Sigmoid colon (tissue), 6 donors: ENCODE measurements at regions not wholly inside any gene's neighbourhood (a gene's known extent, or its start where the extent isn't known, plus 50 kb on each side); places are given as distances from the start of the nearest gene placed in this dataset.
"Not testable (repeated sequence)": the region's sequence is repeated elsewhere in the genome, so short reads cannot be mapped to it uniquely, and the experiment has no call there.

Experiments
- DNase-seq: peaks from one replicate; pipeline ENCODE4 v3.0.0-alpha.2; 2019
- H3K27ac ChIP-seq, 4 donors: fragments of 200-600 bp; sonication (generic); one replicate each; pipeline ENCODE4 v1.5.1; 2016 to 2019; ENCODE audit warnings: mild to moderate bottlenecking in 1 of 4
- H3K27me3 ChIP-seq, 3 donors: fragments of 200-600 bp; sonication (generic); one replicate each; pipeline ENCODE4 v1.5.1; 2019; ENCODE audit warnings: mild to moderate bottlenecking in 1 of 3
- H3K36me3 ChIP-seq, 4 donors: fragments of 200-600 bp; sonication (generic); one replicate each; pipeline ENCODE4 v1.5.1; 2016 to 2019
- H3K4me1 ChIP-seq, 4 donors: fragments of 200-600 bp; sonication (generic); one replicate each; pipeline ENCODE4 v1.5.1; 2017 to 2019
- H3K4me3 ChIP-seq, 4 donors: fragments of 200-600 bp; sonication (generic); one replicate each; pipeline ENCODE4 v1.5.1; 2017 to 2019; ENCODE audit warnings: mild to moderate bottlenecking in 2 of 4, moderate library complexity in 1 of 4
- H3K9me3 ChIP-seq, 4 donors: fragments of 200-600 bp in 3 of 4; sonication (generic) in 3 of 4; one replicate each; pipeline versions ENCODE4 v1.5.1 to v1.6.1; 2013 to 2019
- CTCF ChIP-seq, 4 experiments: fragments of 450-650 bp in 3 of 4; fragments of 200-600 bp in 1 of 4; IDR thresholded peaks; one replicate each; pipeline ENCODE4 v1.5.1; 2016 to 2019; ENCODE audit warnings: antibody characterized with exemption in 4 of 4, mild to moderate bottlenecking in 3 of 4, moderate library complexity in 2 of 4
- EP300 ChIP-seq, 4 donors: sonication (generic); formaldehyde crosslinking; IDR thresholded peaks; one replicate each; pipeline ENCODE4 v1.6.1; 2017; ENCODE audit warnings: antibody characterized with exemption in 4 of 4
- POLR2A ChIP-seq, 2 donors: fragments of 450-650 bp; IDR thresholded peaks; one replicate each; pipeline ENCODE4 v1.6.1; 2016; ENCODE audit warnings: antibody characterized with exemption in 2 of 2, mild to moderate bottlenecking in 2 of 2, moderate library complexity in 2 of 2
- POLR2AphosphoS5 ChIP-seq, 4 donors: sonication (generic); formaldehyde crosslinking; IDR thresholded peaks; one replicate each; pipeline ENCODE4 v1.6.1; 2017; ENCODE audit warnings: antibody characterized with exemption in 4 of 4
- WGBS, 2 donors: extraction: QIAGEN DNeasy Blood & Tissue Kit; methylation state at CpG; one replicate each; pipeline ENCODE4 v1.1.7; 2013; 5-methylcytosine and 5-hydroxymethylcytosine counted together
- intact Hi-C: fragments of 100-400 bp; cut with DNase I; formaldehyde crosslinking; loops from one replicate; pipeline ENCODE4 v1.15.1; 2023
- donor health status: healthy with polysubstance abuse.
- donor health status: healthy.

DNA sequence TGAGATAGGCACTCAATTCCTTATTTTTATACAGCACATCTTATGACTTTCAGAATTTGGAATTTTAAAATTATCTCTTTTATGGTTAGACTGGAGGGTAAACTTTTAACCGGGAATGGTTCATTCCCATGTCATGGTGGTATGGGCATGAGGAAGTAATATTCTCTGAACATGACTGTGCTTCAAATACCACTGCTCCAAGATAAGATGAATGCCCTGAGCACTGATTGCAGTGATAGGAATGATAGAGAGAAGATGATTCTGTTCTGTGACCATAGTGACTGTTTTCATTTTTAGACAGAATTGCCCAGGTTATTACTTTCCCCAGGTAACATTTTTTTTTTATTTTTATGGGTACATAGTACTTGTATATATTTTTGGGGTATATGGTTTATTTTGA, 187.4 kb downstream of the ATOH1 start:
- TF ChIP-seq CTCF (IDR thresholded peaks at IDR 0.05) (no peak), POLR2A (IDR thresholded peaks at IDR 0.05) (no peak), POLR2AphosphoS5 (IDR thresholded peaks at IDR 0.05) (no peak), EP300 (IDR thresholded peaks at IDR 0.05) (no peak)
- Histone ChIP-seq H3K4me1 (no peaks in the 10 kb centered on the region), H3K36me3 (no peaks in the 10 kb centered on the region), H3K9me3 (no peaks in the 10 kb centered on the region), H3K27me3 (no peaks in the 10 kb centered on the region), H3K4me3 (no peak overlapping the region), H3K27ac (no peak overlapping the region)
- 50 to 72% methylated on average over 1 of the region's 1 CpG for WGBS, 2 donors
- intact Hi-C loops: no loop called here
- DNase-seq: no peak

DNA sequence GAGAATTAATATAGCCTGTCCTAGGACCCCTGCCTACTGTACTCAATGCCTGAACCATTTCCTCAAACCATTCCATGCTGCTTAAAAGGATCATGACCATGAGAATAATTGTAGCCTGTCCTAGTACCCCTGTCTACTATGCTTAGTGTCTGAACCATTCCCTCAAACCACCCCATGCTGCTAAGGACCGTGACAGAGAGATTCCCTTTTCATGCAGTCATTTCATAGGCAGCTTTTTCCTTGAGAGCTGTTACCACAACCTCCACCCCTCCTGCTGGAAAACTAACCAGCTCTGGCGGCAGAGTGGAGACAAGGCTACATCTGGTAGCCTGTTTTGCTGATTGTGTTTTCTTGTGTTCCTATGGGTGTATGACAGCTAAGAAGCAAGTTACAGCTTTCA, 174.9 kb upstream of the SMARCAD1 start:
- no peaks in the 10 kb centered on the region for H3K4me1 ChIP-seq
- H3K9me3 ChIP-seq: no peaks in the 10 kb centered on the region
- DNase-seq: no peak
- no peaks in the 10 kb centered on the region for H3K36me3 ChIP-seq
- intact Hi-C loops: no loop called here
- H3K27me3 ChIP-seq: no peaks in the 10 kb centered on the region
- H3K4me3 ChIP-seq: no peak overlapping the region
- no peak overlapping the region for H3K27ac ChIP-seq
- 77% methylated on average over 2 of the region's 2 CpGs for WGBS, 2 donors
- TF ChIP-seq POLR2AphosphoS5 (IDR thresholded peaks at IDR 0.05): no peak
- no peak for TF ChIP-seq POLR2A (IDR thresholded peaks at IDR 0.05)
- TF ChIP-seq CTCF (IDR thresholded peaks at IDR 0.05): no peak
- no peak for TF ChIP-seq EP300 (IDR thresholded peaks at IDR 0.05)

- no peak overlapping the region for H3K27ac ChIP-seq
- H3K9me3 ChIP-seq: no peaks in the 10 kb centered on the region
- WGBS, 2 donors: 79 to 86% methylated on average over 2 of the region's 2 CpGs
- no peaks in the 10 kb centered on the region for H3K4me1 ChIP-seq
- H3K27me3 ChIP-seq: no peaks in the 10 kb centered on the region
- intact Hi-C loops: no loop called here
- TF ChIP-seq POLR2A (IDR thresholded peaks at IDR 0.05) (no peak), EP300 (IDR thresholded peaks at IDR 0.05) (no peak), CTCF (IDR thresholded peaks at IDR 0.05) (no peak), POLR2AphosphoS5 (IDR thresholded peaks at IDR 0.05) (no peak)
- no peak overlapping the region for H3K4me3 ChIP-seq
- DNase-seq: no peak
- H3K36me3 ChIP-seq: no peaks in the 10 kb centered on the region
Observed at GRCh38 chr4:94036964-94037363, 170.7 kb upstream of the SMARCAD1 start.

GRCh38 chr4:94038195-94038594, 169.5 kb upstream of the SMARCAD1 start:
- no peak for TF ChIP-seq EP300 (IDR thresholded peaks at IDR 0.05)
- TF ChIP-seq POLR2AphosphoS5 (IDR thresholded peaks at IDR 0.05): no peak
- no peak for TF ChIP-seq POLR2A (IDR thresholded peaks at IDR 0.05)
- TF ChIP-seq CTCF (IDR thresholded peaks at IDR 0.05): no peak
- Histone ChIP-seq H3K27me3 (no peaks in the 10 kb centered on the region), H3K36me3 (no peaks in the 10 kb centered on the region), H3K27ac (no peak overlapping the region), H3K9me3 (no peaks in the 10 kb centered on the region), H3K4me3 (no peak overlapping the region), H3K4me1 (no peaks in the 10 kb centered on the region)
- intact Hi-C loops: no loop called here
- no peak for DNase-seq
- WGBS, 2 donors: 77 to 85% methylated on average over 3 of the region's 3 CpGs

DNA sequence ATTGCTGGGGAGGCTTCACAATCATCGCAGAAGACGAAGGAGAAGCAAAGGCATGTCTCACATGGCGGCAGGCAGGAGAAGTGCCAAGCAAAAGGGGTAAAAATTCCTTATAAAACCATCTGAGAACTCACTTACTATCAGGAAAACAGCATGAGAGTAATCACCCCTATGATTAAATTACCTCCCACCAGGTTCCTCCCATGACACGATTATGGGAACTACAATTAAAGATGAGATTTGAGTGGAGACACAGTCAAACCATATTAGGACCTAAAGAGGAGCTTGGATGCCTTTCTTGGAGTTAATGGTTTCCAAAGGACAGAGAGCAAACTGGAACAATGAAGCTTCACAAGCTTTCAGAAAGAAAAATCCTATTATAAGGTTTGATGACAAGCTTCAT, 168.4 kb upstream of the SMARCAD1 start:
- TF ChIP-seq EP300 (IDR thresholded peaks at IDR 0.05): no peak
- no peak for TF ChIP-seq CTCF (IDR thresholded peaks at IDR 0.05)
- no peak for TF ChIP-seq POLR2AphosphoS5 (IDR thresholded peaks at IDR 0.05)
- no peak for TF ChIP-seq POLR2A (IDR thresholded peaks at IDR 0.05)
- H3K9me3 ChIP-seq: no peaks in the 10 kb centered on the region
- no peak overlapping the region for H3K4me3 ChIP-seq
- intact Hi-C loops: no loop called here
- WGBS, 2 donors: 89 to 90% methylated on average over 4 of the region's 4 CpGs
- H3K36me3 ChIP-seq: no peaks in the 10 kb centered on the region
- no peaks in the 10 kb centered on the region for H3K27me3 ChIP-seq
- H3K4me1 ChIP-seq: no peaks in the 10 kb centered on the region
- no peak overlapping the region for H3K27ac ChIP-seq
- no peak for DNase-seq

DNA sequence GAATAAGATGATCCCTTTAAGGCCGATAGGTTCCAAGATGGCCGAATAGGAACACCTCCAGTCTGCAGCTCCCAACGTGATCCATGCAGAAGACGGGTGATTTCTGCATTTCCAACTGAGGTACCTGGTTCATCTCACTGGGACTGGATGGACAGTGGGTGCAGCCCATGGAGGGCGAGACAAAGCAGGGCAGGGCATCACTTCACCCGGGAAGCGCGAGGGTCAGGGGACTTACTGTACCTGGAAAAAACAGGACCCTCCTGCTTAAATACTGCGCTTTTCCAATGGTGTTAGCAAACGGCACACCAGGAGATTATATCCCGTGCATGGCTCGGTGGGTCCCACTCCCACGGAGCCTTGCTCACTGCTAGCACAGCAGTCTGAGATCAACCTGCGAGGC, 163.2 kb upstream of the SMARCAD1 start:
- H3K4me1 ChIP-seq, H3K27ac ChIP-seq, DNase-seq, H3K36me3 ChIP-seq, intact Hi-C loops, H3K4me3 ChIP-seq, H3K9me3 ChIP-seq, H3K27me3 ChIP-seq: not testable (repeated sequence)
- 96% methylated on average over 14 of the region's 14 CpGs for WGBS, 2 donors
